ENCODE measurements at regions not wholly inside any gene's neighbourhood (a gene's known extent, or its start where the extent isn't known, plus 50 kb on each side); places are given as distances from the start of the nearest gene placed in this dataset.

DNA sequence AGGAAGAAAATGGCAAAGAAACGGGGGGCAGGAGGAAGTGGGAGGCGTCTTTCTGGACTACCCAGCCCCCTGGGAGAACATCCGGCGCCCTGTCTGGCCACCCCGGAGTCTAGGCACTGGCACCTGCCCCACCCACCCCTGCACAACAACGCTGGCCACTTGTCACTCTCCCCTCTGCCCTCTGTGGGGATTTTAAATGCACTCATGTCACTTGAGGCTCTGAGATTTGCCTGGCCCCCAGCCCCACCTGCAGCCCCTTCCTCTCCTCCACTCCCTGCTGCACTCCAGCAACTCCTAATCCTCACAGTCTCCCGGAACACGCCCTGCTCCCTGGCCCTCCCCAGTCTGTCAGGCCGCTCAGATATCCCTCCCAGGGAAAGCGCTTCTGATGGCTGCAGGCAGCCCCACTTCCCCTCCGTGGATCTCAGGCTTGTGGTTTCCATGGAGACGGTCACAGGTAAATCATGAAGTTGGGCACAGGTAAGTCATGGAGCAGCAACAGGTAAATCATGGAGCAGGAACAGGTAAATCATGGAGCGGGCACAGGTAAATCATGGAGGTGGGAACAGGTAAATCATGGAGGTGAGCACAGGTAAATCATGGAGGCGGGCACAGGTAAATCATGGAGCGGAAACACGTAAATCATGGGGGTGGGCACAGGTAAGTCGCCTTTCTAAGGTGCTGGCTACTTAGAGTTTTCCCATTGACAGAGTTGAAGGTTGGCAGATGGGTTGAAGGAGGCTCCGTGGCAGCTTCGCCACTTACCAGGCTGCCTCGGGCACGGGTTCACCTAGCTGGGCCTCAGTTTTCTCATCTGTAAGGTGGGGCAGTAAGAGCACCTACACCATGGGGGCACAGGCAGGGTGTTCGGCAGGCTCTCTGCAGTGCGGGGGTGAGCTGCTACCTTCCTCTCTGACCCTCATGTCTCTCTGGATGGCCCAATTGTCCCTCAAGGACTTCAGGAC, 79.0 kb upstream of the SHISAL1 start:
- Histone ChIP-seq H3K4me2 (ENCODE audit: low read length) (no peak overlapping the region), H4K20me1 (ENCODE audit: insufficient read depth) (no peaks in the 10 kb centered on the region), H3K27me3 (ENCODE audit: insufficient read depth, low read depth, low read length) (no peaks in the 10 kb centered on the region), H3K9me3 (ENCODE audit: low read length) (no peaks in the 10 kb centered on the region), H3K36me3 (ENCODE audit: insufficient read depth, low read length) (no peaks in the 10 kb centered on the region), H3K9me2 (ENCODE audit: insufficient read depth, low read length) (no peaks in the 10 kb centered on the region), H3K9ac (ENCODE audit: low read length) (no peak overlapping the region), H3F3A (ENCODE audit: insufficient read depth, low read length, poor library complexity, severe bottlenecking) (no peaks in the 10 kb centered on the region), H3K79me2 (replicated peaks; ENCODE audit: insufficient read depth, low read length) (no peaks in the 10 kb centered on the region), H2AFZ (ENCODE audit: low read depth, low read length) (no peak overlapping the region), H3K4me3 (ENCODE audit: low read length) (no peak overlapping the region), H3K27ac (ENCODE audit: low read length) (no peak overlapping the region)
- TF ChIP-seq SMC3 (conservative IDR thresholded peaks at IDR 0.05; ENCODE audit: poor library complexity) (no peak), EP300 (conservative IDR thresholded peaks at IDR 0.05; ENCODE audit: poor library complexity, severe bottlenecking) (no peak), POLR2AphosphoS5 (IDR thresholded peaks at IDR 0.05) (no peak), EZH2 (IDR thresholded peaks at IDR 0.05; ENCODE audit: borderline replicate concordance, insufficient read depth, low read length, poor library complexity, severe bottlenecking) (no peak), TAF1 (IDR thresholded peaks at IDR 0.05; ENCODE audit: low read depth) (no peak), MXI1 (conservative IDR thresholded peaks at IDR 0.05; ENCODE audit: poor library complexity, severe bottlenecking) (no peak), RAD21 (conservative IDR thresholded peaks at IDR 0.05) (no peak)
- TF ChIP-seq, protein P1, sequence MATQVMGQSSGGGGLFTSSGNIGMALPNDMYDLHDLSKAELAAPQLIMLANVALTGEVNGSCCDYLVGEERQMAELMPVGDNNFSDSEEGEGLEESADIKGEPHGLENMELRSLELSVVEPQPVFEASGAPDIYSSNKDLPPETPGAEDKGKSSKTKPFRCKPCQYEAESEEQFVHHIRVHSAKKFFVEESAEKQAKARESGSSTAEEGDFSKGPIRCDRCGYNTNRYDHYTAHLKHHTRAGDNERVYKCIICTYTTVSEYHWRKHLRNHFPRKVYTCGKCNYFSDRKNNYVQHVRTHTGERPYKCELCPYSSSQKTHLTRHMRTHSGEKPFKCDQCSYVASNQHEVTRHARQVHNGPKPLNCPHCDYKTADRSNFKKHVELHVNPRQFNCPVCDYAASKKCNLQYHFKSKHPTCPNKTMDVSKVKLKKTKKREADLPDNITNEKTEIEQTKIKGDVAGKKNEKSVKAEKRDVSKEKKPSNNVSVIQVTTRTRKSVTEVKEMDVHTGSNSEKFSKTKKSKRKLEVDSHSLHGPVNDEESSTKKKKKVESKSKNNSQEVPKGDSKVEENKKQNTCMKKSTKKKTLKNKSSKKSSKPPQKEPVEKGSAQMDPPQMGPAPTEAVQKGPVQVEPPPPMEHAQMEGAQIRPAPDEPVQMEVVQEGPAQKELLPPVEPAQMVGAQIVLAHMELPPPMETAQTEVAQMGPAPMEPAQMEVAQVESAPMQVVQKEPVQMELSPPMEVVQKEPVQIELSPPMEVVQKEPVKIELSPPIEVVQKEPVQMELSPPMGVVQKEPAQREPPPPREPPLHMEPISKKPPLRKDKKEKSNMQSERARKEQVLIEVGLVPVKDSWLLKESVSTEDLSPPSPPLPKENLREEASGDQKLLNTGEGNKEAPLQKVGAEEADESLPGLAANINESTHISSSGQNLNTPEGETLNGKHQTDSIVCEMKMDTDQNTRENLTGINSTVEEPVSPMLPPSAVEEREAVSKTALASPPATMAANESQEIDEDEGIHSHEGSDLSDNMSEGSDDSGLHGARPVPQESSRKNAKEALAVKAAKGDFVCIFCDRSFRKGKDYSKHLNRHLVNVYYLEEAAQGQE (IDR thresholded peaks at IDR 0.05; ENCODE audit: borderline replicate concordance): no peak
- TF ChIP-seq, protein P2, sequence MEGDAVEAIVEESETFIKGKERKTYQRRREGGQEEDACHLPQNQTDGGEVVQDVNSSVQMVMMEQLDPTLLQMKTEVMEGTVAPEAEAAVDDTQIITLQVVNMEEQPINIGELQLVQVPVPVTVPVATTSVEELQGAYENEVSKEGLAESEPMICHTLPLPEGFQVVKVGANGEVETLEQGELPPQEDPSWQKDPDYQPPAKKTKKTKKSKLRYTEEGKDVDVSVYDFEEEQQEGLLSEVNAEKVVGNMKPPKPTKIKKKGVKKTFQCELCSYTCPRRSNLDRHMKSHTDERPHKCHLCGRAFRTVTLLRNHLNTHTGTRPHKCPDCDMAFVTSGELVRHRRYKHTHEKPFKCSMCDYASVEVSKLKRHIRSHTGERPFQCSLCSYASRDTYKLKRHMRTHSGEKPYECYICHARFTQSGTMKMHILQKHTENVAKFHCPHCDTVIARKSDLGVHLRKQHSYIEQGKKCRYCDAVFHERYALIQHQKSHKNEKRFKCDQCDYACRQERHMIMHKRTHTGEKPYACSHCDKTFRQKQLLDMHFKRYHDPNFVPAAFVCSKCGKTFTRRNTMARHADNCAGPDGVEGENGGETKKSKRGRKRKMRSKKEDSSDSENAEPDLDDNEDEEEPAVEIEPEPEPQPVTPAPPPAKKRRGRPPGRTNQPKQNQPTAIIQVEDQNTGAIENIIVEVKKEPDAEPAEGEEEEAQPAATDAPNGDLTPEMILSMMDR (IDR thresholded peaks at IDR 0.05; ENCODE audit: poor library complexity, severe bottlenecking): no peak

DNA sequence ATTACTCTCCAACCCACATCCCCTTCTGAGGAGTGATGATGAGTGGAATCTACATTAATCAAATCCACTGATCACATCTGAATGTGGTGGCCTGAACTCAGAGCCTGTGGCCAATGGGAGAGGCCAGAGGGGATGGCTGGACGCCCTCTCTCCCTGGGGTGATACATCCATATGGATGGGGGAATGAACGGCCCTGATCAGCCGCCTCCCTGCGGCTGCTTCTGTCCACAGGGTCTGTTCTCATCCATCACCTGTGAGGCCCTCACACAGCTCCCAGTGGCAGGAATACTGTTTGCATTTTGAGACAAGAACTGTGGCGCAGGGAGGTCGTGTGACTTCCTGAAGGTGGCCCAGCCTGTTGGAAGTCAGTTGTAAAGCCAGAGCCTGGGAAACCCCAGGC, 78.3 kb upstream of the SHISAL1 start:
- H3K79me2 ChIP-seq (replicated peaks; ENCODE audit: insufficient read depth, low read length): no peaks in the 10 kb centered on the region
- no peaks in the 10 kb centered on the region for H3K9me2 ChIP-seq (ENCODE audit: insufficient read depth, low read length)
- no peaks in the 10 kb centered on the region for H3K9me3 ChIP-seq (ENCODE audit: low read length)
- no peak overlapping the region for H3K27ac ChIP-seq (ENCODE audit: low read length)
- no peaks in the 10 kb centered on the region for H4K20me1 ChIP-seq (ENCODE audit: insufficient read depth)
- H3K36me3 ChIP-seq (ENCODE audit: insufficient read depth, low read length): no peaks in the 10 kb centered on the region
- no peak overlapping the region for H3K4me3 ChIP-seq (ENCODE audit: low read length)
- no peak overlapping the region for H3K9ac ChIP-seq (ENCODE audit: low read length)
- H3K27me3 ChIP-seq (ENCODE audit: insufficient read depth, low read depth, low read length): no peaks in the 10 kb centered on the region
- H3K4me2 ChIP-seq (ENCODE audit: low read length): no peak overlapping the region
- TF ChIP-seq POLR2AphosphoS5 (IDR thresholded peaks at IDR 0.05) (no peak), TAF1 (IDR thresholded peaks at IDR 0.05; ENCODE audit: low read depth) (no peak), RAD21 (conservative IDR thresholded peaks at IDR 0.05) (no peak), EP300 (conservative IDR thresholded peaks at IDR 0.05; ENCODE audit: poor library complexity, severe bottlenecking) (no peak), EZH2 (IDR thresholded peaks at IDR 0.05; ENCODE audit: borderline replicate concordance, insufficient read depth, low read length, poor library complexity, severe bottlenecking) (no peak), MXI1 (conservative IDR thresholded peaks at IDR 0.05; ENCODE audit: poor library complexity, severe bottlenecking) (no peak), SMC3 (conservative IDR thresholded peaks at IDR 0.05; ENCODE audit: poor library complexity) (no peak)
- TF ChIP-seq, protein P2 (IDR thresholded peaks at IDR 0.05; ENCODE audit: poor library complexity, severe bottlenecking): no peak
- TF ChIP-seq, protein P1 (IDR thresholded peaks at IDR 0.05; ENCODE audit: borderline replicate concordance): no peak
- no peaks in the 10 kb centered on the region for H3F3A ChIP-seq (ENCODE audit: insufficient read depth, low read length, poor library complexity, severe bottlenecking)
- H2AFZ ChIP-seq (ENCODE audit: low read depth, low read length): no peak overlapping the region
